ENCODE measurements at regions not wholly inside any gene's neighbourhood (a gene's known extent, or its start where the extent isn't known, plus 50 kb on each side); places are given as distances from the start of the nearest gene placed in this dataset.

DNA sequence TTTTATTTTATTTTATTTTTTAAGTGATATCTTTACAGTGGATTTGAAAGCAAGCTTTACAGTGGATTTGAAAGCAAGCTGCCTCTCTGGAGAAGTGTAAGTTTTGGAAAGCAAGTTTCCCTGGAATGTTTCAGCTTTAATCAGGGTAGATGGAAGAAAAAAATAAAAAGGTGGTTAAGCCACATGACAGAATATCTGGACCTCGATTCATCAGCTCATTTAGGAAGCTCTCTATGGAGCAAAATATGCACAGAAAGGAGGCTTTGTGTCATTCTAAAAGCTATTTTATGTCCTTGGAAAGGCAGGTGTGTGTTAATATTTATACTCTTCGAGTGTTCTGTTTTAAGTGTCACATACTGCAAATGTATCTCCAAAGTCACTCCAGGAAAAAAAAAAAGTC lies 409.2 kb upstream of the KLF4 start:
- TF ChIP-seq, protein P1, sequence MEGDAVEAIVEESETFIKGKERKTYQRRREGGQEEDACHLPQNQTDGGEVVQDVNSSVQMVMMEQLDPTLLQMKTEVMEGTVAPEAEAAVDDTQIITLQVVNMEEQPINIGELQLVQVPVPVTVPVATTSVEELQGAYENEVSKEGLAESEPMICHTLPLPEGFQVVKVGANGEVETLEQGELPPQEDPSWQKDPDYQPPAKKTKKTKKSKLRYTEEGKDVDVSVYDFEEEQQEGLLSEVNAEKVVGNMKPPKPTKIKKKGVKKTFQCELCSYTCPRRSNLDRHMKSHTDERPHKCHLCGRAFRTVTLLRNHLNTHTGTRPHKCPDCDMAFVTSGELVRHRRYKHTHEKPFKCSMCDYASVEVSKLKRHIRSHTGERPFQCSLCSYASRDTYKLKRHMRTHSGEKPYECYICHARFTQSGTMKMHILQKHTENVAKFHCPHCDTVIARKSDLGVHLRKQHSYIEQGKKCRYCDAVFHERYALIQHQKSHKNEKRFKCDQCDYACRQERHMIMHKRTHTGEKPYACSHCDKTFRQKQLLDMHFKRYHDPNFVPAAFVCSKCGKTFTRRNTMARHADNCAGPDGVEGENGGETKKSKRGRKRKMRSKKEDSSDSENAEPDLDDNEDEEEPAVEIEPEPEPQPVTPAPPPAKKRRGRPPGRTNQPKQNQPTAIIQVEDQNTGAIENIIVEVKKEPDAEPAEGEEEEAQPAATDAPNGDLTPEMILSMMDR (IDR thresholded peaks at IDR 0.05) = no peak
- TF ChIP-seq POLR2A (IDR thresholded peaks at IDR 0.05) = no peak
